Parathyroid adenoma (tissue), 2 donors: ENCODE measurements at regions not wholly inside any gene's neighbourhood (a gene's known extent, or its start where the extent isn't known, plus 50 kb on each side); places are given as distances from the start of the nearest gene placed in this dataset.

ENCODE experiments used
- H2AFZ ChIP-seq: fragments of 300-600 bp; sonication (generic); one replicate; pipeline ENCODE4 v1.7.0; 2017; ENCODE audit warnings: antibody characterized with exemption, mild to moderate bottlenecking
- H3K27ac ChIP-seq: fragments of 300-600 bp; sonication (generic); one replicate; pipeline ENCODE4 v1.7.0; 2017
- H3K27me3 ChIP-seq: fragments of 300-600 bp; sonication (generic); one replicate; pipeline ENCODE4 v1.7.0; 2017; ENCODE audit warnings: low read length; ENCODE audit not compliant: control insufficient read depth, insufficient read depth
- H3K36me3 ChIP-seq: fragments of 300-600 bp; sonication (generic); one replicate; pipeline ENCODE4 v1.7.0; 2017; ENCODE audit warnings: low read length; ENCODE audit not compliant: control insufficient read depth, insufficient read depth
- H3K4me1 ChIP-seq: fragments of 300-600 bp; sonication (generic); one replicate; pipeline ENCODE4 v1.7.0; 2017; ENCODE audit warnings: control low read depth
- H3K4me2 ChIP-seq: fragments of 300-600 bp; sonication (generic); one replicate; pipeline ENCODE4 v1.7.0; 2017; ENCODE audit warnings: low read length
- H3K4me3 ChIP-seq: fragments of 300-600 bp; sonication (generic); one replicate; pipeline ENCODE4 v1.7.0; 2017; ENCODE audit warnings: low read depth, low read length
- H3K79me2 ChIP-seq: fragments of 300-600 bp; sonication (generic); one replicate; pipeline ENCODE4 v1.7.0; 2017; ENCODE audit warnings: control low read depth
- H3K9ac ChIP-seq: fragments of 300-600 bp; sonication (generic); one replicate; pipeline ENCODE4 v1.7.0; 2017; ENCODE audit warnings: mild to moderate bottlenecking
- H3K9me3 ChIP-seq: fragments of 300-600 bp; sonication (generic); one replicate; pipeline ENCODE4 v1.7.0; 2017; ENCODE audit warnings: low read length; ENCODE audit not compliant: control insufficient read depth
- TF ChIP-seq, protein P1 (sequence below): fragments of 300-600 bp; sonication (generic); IDR thresholded peaks from one replicate; pipeline ENCODE4 v1.7.0; 2017; ENCODE audit warnings: antibody characterized with exemption, mild to moderate bottlenecking
- donor health status: primary hyperparathyroidism.

DNA sequence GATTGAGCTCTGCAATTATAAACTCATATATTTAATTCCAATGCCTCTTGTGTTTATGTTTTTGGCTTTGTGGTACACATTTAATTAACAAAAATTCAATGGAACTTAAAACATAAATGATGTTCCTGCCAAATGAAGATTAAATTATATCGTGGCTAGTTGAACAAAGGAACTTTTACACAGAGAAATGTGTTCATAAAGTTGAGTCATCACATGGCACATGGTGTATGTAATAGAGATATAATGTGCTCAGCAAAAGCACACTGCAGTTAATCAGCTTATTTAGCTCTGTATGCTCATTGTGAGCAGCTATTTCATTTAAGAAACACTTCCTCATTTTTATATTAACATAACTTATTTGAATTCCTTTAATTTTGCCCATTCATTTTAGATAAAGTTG lies 1295.6 kb upstream of the CITED2 start:
- Histone ChIP-seq H3K9me3 (no peaks in the 10 kb centered on the region), H3K36me3 (no peaks in the 10 kb centered on the region), H3K27me3 (no peaks in the 10 kb centered on the region), H3K9ac (no peak overlapping the region), H3K4me2 (no peak overlapping the region), H3K4me1 (no peaks in the 10 kb centered on the region), H3K79me2 (no peaks in the 10 kb centered on the region), H3K4me3 (no peak overlapping the region), H2AFZ (no peak overlapping the region), H3K27ac (no peak overlapping the region)
- TF ChIP-seq, protein P1, sequence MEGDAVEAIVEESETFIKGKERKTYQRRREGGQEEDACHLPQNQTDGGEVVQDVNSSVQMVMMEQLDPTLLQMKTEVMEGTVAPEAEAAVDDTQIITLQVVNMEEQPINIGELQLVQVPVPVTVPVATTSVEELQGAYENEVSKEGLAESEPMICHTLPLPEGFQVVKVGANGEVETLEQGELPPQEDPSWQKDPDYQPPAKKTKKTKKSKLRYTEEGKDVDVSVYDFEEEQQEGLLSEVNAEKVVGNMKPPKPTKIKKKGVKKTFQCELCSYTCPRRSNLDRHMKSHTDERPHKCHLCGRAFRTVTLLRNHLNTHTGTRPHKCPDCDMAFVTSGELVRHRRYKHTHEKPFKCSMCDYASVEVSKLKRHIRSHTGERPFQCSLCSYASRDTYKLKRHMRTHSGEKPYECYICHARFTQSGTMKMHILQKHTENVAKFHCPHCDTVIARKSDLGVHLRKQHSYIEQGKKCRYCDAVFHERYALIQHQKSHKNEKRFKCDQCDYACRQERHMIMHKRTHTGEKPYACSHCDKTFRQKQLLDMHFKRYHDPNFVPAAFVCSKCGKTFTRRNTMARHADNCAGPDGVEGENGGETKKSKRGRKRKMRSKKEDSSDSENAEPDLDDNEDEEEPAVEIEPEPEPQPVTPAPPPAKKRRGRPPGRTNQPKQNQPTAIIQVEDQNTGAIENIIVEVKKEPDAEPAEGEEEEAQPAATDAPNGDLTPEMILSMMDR = no peak

DNA sequence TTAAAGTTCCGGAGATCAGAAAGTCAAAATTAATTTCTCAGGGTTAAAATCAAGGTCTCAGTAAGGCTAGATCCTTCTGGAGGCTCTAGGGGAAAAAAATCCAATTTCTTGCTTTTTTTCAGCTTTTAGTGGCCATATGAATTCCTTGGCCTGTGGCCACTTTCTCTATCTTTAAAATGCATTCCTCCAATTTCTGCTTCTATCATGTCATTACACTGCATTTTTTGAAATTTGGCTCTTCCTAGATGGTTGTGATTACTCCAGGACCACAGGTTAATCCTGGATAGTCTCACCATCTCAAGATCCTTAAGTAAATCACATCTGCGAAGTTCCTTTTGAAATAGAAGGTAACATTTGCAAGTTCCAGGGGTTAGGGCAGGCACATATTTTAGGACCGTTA lies 1294.9 kb upstream of the CITED2 start:
- TF ChIP-seq, protein P1 = no peak

DNA sequence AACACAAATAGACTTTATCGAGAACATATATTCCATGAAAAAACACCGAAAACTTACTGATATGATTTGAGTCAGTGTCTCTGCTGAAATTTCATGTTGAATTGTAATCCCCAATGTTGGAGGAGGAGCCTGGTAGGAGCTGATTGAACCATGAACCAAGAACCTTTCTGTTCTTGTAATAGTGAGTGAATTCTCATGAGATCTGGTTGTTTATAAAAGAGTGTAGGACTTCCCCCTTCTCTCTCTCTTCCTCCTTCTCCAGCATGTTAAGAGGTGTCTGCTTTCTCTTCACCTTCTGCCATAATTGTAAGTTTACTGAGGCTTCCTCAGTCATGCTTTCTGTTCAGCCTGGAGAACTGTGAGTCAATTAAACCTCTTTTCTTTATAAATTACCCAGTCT lies 1289.3 kb upstream of the CITED2 start:
- H3K9me3 ChIP-seq = no peaks in the 10 kb centered on the region
- TF ChIP-seq, protein P1 = no peak
- no peak overlapping the region for H3K27ac ChIP-seq
- H3K4me1 ChIP-seq = no peaks in the 10 kb centered on the region
- H3K9ac ChIP-seq = no peak overlapping the region
- H2AFZ ChIP-seq = no peak overlapping the region
- no peaks in the 10 kb centered on the region for H3K27me3 ChIP-seq
- no peak overlapping the region for H3K4me3 ChIP-seq
- no peaks in the 10 kb centered on the region for H3K79me2 ChIP-seq
- H3K4me2 ChIP-seq = no peak overlapping the region
- H3K36me3 ChIP-seq = no peaks in the 10 kb centered on the region

More for the DNA sequence above, 1294.9 kb upstream of the CITED2 start:
- Histone ChIP-seq H3K27me3 (no peaks in the 10 kb centered on the region), H3K9ac (no peak overlapping the region), H3K27ac (no peak overlapping the region), H3K4me3 (no peak overlapping the region), H3K4me2 (no peak overlapping the region), H3K36me3 (no peaks in the 10 kb centered on the region), H2AFZ (no peak overlapping the region), H3K4me1 (no peaks in the 10 kb centered on the region), H3K79me2 (no peaks in the 10 kb centered on the region), H3K9me3 (no peaks in the 10 kb centered on the region)

DNA sequence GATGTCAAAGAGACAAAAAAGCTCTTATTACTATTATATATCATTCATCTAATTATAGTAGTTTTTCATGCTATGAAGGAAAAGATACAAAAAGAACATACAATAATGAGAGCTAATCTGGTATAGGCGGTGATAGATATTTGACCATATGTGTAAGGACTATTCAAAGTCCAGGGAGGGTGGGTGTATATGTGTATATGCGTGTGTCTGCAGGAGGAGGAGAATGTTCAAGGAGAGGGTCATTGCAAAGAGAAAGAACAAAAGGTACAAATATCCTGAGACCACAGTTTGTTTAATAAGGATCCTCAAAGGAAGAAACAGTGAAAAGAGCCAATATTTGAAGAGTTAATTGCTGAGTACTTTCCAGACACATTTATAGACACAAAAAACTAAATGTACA lies 1288.6 kb upstream of the CITED2 start:
- H3K4me2 ChIP-seq = no peak overlapping the region
- no peak overlapping the region for H2AFZ ChIP-seq
- H3K79me2 ChIP-seq = no peaks in the 10 kb centered on the region
- no peak overlapping the region for H3K9ac ChIP-seq
- H3K4me1 ChIP-seq = no peaks in the 10 kb centered on the region
- H3K9me3 ChIP-seq = no peaks in the 10 kb centered on the region
- H3K27ac ChIP-seq = no peak overlapping the region
- no peaks in the 10 kb centered on the region for H3K27me3 ChIP-seq
- no peaks in the 10 kb centered on the region for H3K36me3 ChIP-seq
- TF ChIP-seq, protein P1 = no peak
- no peak overlapping the region for H3K4me3 ChIP-seq

DNA sequence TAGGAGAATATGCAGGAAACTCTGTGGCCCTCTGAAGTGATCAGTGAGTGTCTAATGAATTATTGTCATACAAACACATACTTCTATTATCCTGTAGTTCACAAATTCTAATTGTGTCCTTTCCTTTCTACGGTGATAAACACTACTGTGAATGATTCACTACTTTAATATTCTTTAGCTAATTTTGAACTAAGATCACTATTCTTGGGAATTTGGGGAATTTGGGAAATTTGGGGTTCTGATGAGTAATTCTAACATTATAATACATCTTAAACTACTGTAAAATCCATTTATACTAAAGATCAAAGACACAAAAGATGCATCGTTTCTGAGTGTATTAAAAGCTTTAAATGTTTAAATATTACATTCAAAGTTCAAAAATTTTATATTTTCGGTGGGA lies 1287.2 kb upstream of the CITED2 start:
- H2AFZ ChIP-seq = no peak overlapping the region
- no peak overlapping the region for H3K9ac ChIP-seq
- H3K4me1 ChIP-seq = no peaks in the 10 kb centered on the region
- H3K4me2 ChIP-seq = no peak overlapping the region
- no peak overlapping the region for H3K4me3 ChIP-seq
- H3K27ac ChIP-seq = no peak overlapping the region
- no peaks in the 10 kb centered on the region for H3K27me3 ChIP-seq
- TF ChIP-seq, protein P1 = no peak
- no peaks in the 10 kb centered on the region for H3K36me3 ChIP-seq
- H3K79me2 ChIP-seq = no peaks in the 10 kb centered on the region
- H3K9me3 ChIP-seq = no peaks in the 10 kb centered on the region
